Left lung (tissue), 4 donors: ENCODE measurements at regions not wholly inside any gene's neighbourhood (a gene's known extent, or its start where the extent isn't known, plus 50 kb on each side); places are given as distances from the start of the nearest gene placed in this dataset.

Experiments used
- ATAC-seq: fragments of 200-7000 bp; cut with Tn5 transposase; one replicate; pipeline ENCODE4 v1.9.1; 2020; ENCODE audit warnings: moderate library complexity
- DNase-seq, 4 donors: peaks; one replicate each; pipeline ENCODE4 v3.0.0-alpha.2; 2013 to 2020
- H3K27ac ChIP-seq, 2 donors: fragments of 200-600 bp; sonication (generic) in 1 of 2; one replicate each; pipeline versions ENCODE4 v1.5.0 to v1.8.0; 2020 to 2021
- H3K27me3 ChIP-seq, 2 donors: fragments of 200-600 bp; sonication (generic) in 1 of 2; one replicate each; pipeline versions ENCODE4 v1.5.0 to v1.8.0; 2020 to 2021
- H3K36me3 ChIP-seq, 2 donors: fragments of 200-600 bp; sonication (generic) in 1 of 2; one replicate each; pipeline versions ENCODE4 v1.5.0 to v1.8.0; 2020 to 2021
- H3K4me1 ChIP-seq, 2 donors: fragments of 200-600 bp; one replicate each; pipeline ENCODE4 v1.8.0; 2021
- H3K4me3 ChIP-seq, 2 donors: fragments of 200-600 bp; sonication (generic) in 1 of 2; one replicate each; pipeline versions ENCODE4 v1.5.0 to v1.8.0; 2020 to 2021; ENCODE audit warnings: mild to moderate bottlenecking in 1 of 2
- H3K9me3 ChIP-seq, 2 donors: fragments of 200-600 bp; sonication (generic) in 1 of 2; one replicate each; pipeline versions ENCODE4 v1.5.0 to v1.8.0; 2020 to 2021
- intact Hi-C, 2 donors: fragments of 100-400 bp; cut with DNase I; formaldehyde crosslinking; loops; one replicate each; pipeline versions ENCODE4 v1.11.2 to v1.14.2; 2022
- TF ChIP-seq, protein P1 (sequence below), 2 donors: fragments of 200-600 bp; sonication (generic) in 1 of 2; IDR thresholded peaks; one replicate each; pipeline versions ENCODE4 v1.5.0 to v1.8.0; 2021; ENCODE audit warnings: antibody characterized with exemption in 2 of 2
- donor health status: DM: no; HTN: yes; CAD: no.
- donor health status: DM: no; HTN: no; CAD: no.

DNA sequence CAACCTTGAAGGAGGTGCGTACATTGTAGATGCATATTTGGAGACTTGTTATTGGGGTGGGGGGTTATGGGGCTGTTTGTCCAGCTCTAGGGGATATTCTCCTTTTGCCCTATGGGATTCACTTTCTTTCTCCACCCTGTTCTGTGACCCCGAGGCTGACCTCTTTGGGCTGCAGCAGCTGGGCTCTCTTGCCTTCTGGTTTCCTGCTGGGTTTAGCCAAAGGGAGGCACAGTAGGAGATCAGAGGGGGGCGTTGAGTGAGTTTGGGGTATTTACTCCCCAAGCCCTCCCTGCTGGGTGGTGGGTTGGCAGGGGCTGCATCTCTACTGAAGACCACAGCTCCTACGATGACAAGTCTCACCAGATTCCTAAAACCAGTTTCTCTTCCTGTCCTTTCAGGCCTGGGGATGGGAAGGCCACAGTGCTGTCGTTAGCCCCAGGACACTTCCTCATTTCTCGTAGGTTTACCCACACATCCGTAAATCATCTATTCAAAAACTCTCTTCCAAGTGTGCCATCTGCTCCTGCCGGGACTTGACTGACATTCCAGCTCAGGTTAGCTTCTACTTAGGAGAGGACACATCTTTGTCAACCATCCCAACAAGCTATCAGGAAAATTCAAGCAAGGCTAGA, 127.1 kb downstream of the TMEM30B start:
- no peaks in the 10 kb centered on the region for H3K36me3 ChIP-seq
- H3K27me3 ChIP-seq: no peaks in the 10 kb centered on the region
- H3K27ac ChIP-seq: no peak overlapping the region
- ATAC-seq (no peak), DNase-seq (no peak)
- no peak overlapping the region for H3K4me3 ChIP-seq
- intact Hi-C loops: no loop called here
- TF ChIP-seq, protein P1, sequence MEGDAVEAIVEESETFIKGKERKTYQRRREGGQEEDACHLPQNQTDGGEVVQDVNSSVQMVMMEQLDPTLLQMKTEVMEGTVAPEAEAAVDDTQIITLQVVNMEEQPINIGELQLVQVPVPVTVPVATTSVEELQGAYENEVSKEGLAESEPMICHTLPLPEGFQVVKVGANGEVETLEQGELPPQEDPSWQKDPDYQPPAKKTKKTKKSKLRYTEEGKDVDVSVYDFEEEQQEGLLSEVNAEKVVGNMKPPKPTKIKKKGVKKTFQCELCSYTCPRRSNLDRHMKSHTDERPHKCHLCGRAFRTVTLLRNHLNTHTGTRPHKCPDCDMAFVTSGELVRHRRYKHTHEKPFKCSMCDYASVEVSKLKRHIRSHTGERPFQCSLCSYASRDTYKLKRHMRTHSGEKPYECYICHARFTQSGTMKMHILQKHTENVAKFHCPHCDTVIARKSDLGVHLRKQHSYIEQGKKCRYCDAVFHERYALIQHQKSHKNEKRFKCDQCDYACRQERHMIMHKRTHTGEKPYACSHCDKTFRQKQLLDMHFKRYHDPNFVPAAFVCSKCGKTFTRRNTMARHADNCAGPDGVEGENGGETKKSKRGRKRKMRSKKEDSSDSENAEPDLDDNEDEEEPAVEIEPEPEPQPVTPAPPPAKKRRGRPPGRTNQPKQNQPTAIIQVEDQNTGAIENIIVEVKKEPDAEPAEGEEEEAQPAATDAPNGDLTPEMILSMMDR (IDR thresholded peaks at IDR 0.05): no peak
- no peaks in the 10 kb centered on the region for H3K9me3 ChIP-seq
- H3K4me1 ChIP-seq: no peaks in the 10 kb centered on the region

DNA sequence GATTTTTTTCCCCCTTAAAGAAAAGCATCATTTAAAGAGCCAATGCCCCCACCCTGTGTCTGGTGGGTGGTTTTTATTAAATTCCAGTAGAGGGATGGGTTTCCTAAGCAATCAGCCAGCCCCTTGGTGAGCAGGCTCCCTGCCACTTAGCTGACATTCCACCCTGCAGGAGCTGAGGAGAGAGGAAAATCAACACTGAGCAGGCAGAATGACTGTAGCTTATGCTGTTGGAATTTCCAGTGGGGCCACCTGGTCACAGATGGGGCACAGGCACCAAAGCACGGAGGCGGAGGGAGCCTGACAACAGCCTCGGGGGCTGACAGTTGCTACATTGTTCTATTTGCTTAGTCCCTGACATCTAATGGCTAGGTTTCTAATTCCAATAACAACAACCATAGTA, 127.7 kb downstream of the TMEM30B start:
- peak in 1 of 4 donors; percentile 45 for DNase-seq
- TF ChIP-seq, protein P1 (IDR thresholded peaks at IDR 0.05): no peak
- H3K27ac ChIP-seq: no peak overlapping the region

DNA sequence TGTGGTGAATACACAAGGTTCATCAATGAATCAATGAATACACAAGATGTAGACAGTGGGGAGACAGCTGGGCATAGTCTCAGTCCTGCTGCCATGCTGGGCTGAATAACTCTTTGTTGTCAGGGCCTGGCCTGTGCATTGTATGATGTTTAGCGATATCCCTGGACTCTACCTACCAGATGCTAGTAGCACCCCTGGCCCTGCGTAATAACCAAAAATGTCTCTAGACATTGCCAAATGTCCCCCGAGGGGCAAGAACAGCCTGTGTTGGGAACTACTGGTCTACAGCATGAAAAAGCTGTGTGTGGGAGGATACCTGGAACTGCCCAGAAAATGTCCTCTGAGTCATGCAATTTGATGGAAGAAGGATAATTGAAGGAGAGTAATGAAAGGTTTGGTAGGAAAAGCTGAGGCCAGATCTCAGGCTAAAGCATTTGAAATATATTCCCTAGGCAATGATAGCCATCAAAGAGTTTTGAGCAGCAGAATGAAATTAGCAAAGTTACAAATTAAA, 128.2 kb downstream of the TMEM30B start:
- H3K27ac ChIP-seq: no peak overlapping the region
- H3K4me3 ChIP-seq: no peak overlapping the region
- ATAC-seq (no peak), DNase-seq (no peak)
- H3K4me1 ChIP-seq: no peaks in the 10 kb centered on the region
- TF ChIP-seq, protein P1 (IDR thresholded peaks at IDR 0.05): no peak
- H3K36me3 ChIP-seq: no peaks in the 10 kb centered on the region
- intact Hi-C loops: no loop called here
- H3K9me3 ChIP-seq: no peaks in the 10 kb centered on the region
- no peaks in the 10 kb centered on the region for H3K27me3 ChIP-seq

More for the DNA sequence above, 127.7 kb downstream of the TMEM30B start:
- no peak for ATAC-seq
- Histone ChIP-seq H3K9me3 (no peaks in the 10 kb centered on the region), H3K4me3 (no peak overlapping the region), H3K27me3 (no peaks in the 10 kb centered on the region), H3K36me3 (no peaks in the 10 kb centered on the region), H3K4me1 (no peaks in the 10 kb centered on the region)
- intact Hi-C loops: no loop called here

GRCh38 chr14:61151251-61151650, 129.9 kb downstream of the TMEM30B start:
- no peaks in the 10 kb centered on the region for H3K9me3 ChIP-seq
- DNase-seq (no peak), ATAC-seq (no peak)
- no peak overlapping the region for H3K27ac ChIP-seq
- TF ChIP-seq, protein P1 (IDR thresholded peaks at IDR 0.05): no peak
- H3K4me1 ChIP-seq: no peaks in the 10 kb centered on the region
- H3K4me3 ChIP-seq: no peak overlapping the region
- H3K36me3 ChIP-seq: no peaks in the 10 kb centered on the region
- H3K27me3 ChIP-seq: no peaks in the 10 kb centered on the region
- intact Hi-C loops: no loop called here

DNA sequence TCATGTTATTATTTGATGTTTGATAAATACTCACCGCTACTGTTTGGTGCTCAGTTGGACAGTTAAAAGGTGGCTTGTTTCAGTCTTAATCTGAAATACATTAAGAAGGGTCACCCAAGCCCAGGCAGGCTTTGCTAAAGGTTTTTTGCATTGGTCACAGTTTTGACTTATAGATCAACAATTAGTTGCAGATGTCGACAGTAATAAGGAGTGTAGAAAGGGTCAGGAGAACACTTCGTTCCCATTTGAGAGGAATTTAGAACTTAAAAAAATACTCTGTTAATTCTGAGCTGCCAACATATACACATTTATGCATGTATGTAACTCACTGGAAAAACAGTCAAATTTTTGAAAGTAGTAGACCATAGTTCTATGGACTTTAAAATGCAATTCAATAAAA, 130.3 kb downstream of the TMEM30B start:
- Histone ChIP-seq H3K4me3 (no peak overlapping the region), H3K27me3 (no peaks in the 10 kb centered on the region), H3K4me1 (no peaks in the 10 kb centered on the region), H3K36me3 (no peaks in the 10 kb centered on the region), H3K27ac (no peak overlapping the region), H3K9me3 (no peaks in the 10 kb centered on the region)
- intact Hi-C loops: no loop called here
- DNase-seq (no peak), ATAC-seq (no peak)
- TF ChIP-seq, protein P1 (IDR thresholded peaks at IDR 0.05): no peak
